ENCODE measurements at regions not wholly inside any gene's neighbourhood (a gene's known extent, or its start where the extent isn't known, plus 50 kb on each side); places are given as distances from the start of the nearest gene placed in this dataset.
"Not testable (repeated sequence)": the region's sequence is repeated elsewhere in the genome, so short reads cannot be mapped to it uniquely, and the experiment has no call there.

DNA sequence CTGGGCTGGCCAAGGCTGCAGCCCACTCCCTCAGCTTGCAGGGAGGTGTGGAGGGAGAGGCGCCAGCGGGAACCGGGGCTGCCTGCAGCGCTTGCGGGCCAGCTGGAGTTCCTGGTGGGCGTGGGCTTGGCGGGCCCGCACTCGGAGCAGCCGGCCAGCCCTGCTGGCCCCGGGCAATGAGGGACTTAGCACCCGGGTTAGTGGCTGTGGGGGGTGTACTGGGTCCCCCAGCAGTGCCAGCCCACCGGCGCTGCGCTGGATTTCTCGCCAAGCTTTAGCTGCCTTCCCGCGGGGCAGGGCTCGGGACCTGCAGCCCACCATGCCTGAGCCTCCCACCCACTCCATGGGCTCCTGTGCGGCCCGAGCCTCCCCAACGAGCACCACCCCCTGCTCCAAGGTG, 164.2 kb upstream of the NPY2R start:
- TF ChIP-seq MXI1 (conservative IDR thresholded peaks at IDR 0.05; ENCODE audit: poor library complexity, severe bottlenecking); EP300 (conservative IDR thresholded peaks at IDR 0.05; ENCODE audit: poor library complexity, severe bottlenecking); SMC3 (conservative IDR thresholded peaks at IDR 0.05; ENCODE audit: poor library complexity); POLR2AphosphoS5 (IDR thresholded peaks at IDR 0.05); TAF1 (IDR thresholded peaks at IDR 0.05; ENCODE audit: low read depth): not testable (repeated sequence)
- TF ChIP-seq, protein P1, sequence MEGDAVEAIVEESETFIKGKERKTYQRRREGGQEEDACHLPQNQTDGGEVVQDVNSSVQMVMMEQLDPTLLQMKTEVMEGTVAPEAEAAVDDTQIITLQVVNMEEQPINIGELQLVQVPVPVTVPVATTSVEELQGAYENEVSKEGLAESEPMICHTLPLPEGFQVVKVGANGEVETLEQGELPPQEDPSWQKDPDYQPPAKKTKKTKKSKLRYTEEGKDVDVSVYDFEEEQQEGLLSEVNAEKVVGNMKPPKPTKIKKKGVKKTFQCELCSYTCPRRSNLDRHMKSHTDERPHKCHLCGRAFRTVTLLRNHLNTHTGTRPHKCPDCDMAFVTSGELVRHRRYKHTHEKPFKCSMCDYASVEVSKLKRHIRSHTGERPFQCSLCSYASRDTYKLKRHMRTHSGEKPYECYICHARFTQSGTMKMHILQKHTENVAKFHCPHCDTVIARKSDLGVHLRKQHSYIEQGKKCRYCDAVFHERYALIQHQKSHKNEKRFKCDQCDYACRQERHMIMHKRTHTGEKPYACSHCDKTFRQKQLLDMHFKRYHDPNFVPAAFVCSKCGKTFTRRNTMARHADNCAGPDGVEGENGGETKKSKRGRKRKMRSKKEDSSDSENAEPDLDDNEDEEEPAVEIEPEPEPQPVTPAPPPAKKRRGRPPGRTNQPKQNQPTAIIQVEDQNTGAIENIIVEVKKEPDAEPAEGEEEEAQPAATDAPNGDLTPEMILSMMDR (IDR thresholded peaks at IDR 0.05; ENCODE audit: poor library complexity, severe bottlenecking) = not testable (repeated sequence)
- TF ChIP-seq, protein P2, sequence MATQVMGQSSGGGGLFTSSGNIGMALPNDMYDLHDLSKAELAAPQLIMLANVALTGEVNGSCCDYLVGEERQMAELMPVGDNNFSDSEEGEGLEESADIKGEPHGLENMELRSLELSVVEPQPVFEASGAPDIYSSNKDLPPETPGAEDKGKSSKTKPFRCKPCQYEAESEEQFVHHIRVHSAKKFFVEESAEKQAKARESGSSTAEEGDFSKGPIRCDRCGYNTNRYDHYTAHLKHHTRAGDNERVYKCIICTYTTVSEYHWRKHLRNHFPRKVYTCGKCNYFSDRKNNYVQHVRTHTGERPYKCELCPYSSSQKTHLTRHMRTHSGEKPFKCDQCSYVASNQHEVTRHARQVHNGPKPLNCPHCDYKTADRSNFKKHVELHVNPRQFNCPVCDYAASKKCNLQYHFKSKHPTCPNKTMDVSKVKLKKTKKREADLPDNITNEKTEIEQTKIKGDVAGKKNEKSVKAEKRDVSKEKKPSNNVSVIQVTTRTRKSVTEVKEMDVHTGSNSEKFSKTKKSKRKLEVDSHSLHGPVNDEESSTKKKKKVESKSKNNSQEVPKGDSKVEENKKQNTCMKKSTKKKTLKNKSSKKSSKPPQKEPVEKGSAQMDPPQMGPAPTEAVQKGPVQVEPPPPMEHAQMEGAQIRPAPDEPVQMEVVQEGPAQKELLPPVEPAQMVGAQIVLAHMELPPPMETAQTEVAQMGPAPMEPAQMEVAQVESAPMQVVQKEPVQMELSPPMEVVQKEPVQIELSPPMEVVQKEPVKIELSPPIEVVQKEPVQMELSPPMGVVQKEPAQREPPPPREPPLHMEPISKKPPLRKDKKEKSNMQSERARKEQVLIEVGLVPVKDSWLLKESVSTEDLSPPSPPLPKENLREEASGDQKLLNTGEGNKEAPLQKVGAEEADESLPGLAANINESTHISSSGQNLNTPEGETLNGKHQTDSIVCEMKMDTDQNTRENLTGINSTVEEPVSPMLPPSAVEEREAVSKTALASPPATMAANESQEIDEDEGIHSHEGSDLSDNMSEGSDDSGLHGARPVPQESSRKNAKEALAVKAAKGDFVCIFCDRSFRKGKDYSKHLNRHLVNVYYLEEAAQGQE (IDR thresholded peaks at IDR 0.05; ENCODE audit: borderline replicate concordance) = not testable (repeated sequence)
